AG04450 (cell line): ENCODE measurements at regions not wholly inside any gene's neighbourhood (a gene's known extent, or its start where the extent isn't known, plus 50 kb on each side); places are given as distances from the start of the nearest gene placed in this dataset.
"Not testable (repeated sequence)": the region's sequence is repeated elsewhere in the genome, so short reads cannot be mapped to it uniquely, and the experiment has no call there.

Experiments
- CTCF ChIA-PET: fragments of 300-600, 350-600 bp; formaldehyde crosslinking; extraction: SDS; loops from one replicate; lab custom pipeline; 2022; ENCODE audit warnings: antibody characterized with exemption, inconsistent platforms; lab: Charles Lee
- POLR2A ChIA-PET: fragments of 350-600 bp; formaldehyde crosslinking; extraction: SDS; loops from one replicate; lab custom pipeline; 2021; ENCODE audit warnings: antibody characterized with exemption, inconsistent platforms; lab: Yijun Ruan, JAX
- DNase-seq: peaks from one replicate; pipeline ENCODE4 v3.0.0-alpha.2; 2011; ENCODE audit warnings: low read depth, low spot score
- H3K27ac ChIP-seq: one replicate; pipeline ENCODE4 v1.5.1; 2012; ENCODE audit warnings: low read depth, low read length, control low read depth
- H3K27me3 ChIP-seq: one replicate; pipeline ENCODE4 v1.6.0; 2012; ENCODE audit warnings: low read length; ENCODE audit not compliant: control insufficient read depth, insufficient read depth
- H3K4me3 ChIP-seq: 2 replicates; pipeline ENCODE4 v1.5.1; 2011; ENCODE audit warnings: mild to moderate bottlenecking, low read depth, low read length, control low read depth
- H3K9me3 ChIP-seq: 2 replicates; pipeline ENCODE4 v1.5.1; 2012; ENCODE audit warnings: low read length; ENCODE audit not compliant: control insufficient read depth, insufficient read depth
- CTCF ChIP-seq: IDR thresholded peaks from 2 replicates; pipeline ENCODE4 v1.5.1; 2011; ENCODE audit warnings: low read depth, low read length, control low read depth, inconsistent platforms

GRCh38 chr4:37555322-37555721 is 130.9 kb downstream of the RELL1 start:
- no peak for TF ChIP-seq CTCF
- no peak for DNase-seq
- H3K4me3 ChIP-seq, result no peak overlapping the region
- ChIA-PET CTCF (interaction anchor here (2.0 kb wide), 1 partner anchor 12 kb away, joined by 9 read pairs; no protein-coding TSS in a partner anchor), POLR2A (no interaction called here)
- no peaks in the 10 kb centered on the region for H3K9me3 ChIP-seq
- no peak overlapping the region for H3K27ac ChIP-seq
- no peaks in the 10 kb centered on the region for H3K27me3 ChIP-seq

DNA sequence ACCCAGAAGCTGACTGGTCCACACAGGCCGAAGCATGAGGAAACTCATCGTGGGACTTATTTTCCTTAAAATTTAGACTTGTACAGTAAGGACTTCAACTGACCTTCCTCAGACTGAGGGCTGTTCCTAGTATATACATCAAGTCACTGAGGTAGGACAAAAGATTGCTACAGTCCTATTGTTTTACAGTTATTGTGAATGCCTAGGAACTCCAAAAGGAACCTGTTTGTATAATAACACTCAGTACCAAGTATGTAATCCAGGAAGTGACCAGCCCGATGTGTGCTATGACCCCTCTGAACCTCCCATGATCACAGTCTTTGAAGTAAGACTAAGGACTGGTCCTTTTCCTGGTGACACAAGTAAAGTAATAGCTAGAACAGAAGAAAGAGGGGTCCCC is 136.3 kb downstream of the RELL1 start:
- H3K27me3 ChIP-seq, H3K9me3 ChIP-seq, H3K27ac ChIP-seq, POLR2A ChIA-PET, H3K4me3 ChIP-seq, DNase-seq, CTCF ChIA-PET: not testable (repeated sequence)

DNA sequence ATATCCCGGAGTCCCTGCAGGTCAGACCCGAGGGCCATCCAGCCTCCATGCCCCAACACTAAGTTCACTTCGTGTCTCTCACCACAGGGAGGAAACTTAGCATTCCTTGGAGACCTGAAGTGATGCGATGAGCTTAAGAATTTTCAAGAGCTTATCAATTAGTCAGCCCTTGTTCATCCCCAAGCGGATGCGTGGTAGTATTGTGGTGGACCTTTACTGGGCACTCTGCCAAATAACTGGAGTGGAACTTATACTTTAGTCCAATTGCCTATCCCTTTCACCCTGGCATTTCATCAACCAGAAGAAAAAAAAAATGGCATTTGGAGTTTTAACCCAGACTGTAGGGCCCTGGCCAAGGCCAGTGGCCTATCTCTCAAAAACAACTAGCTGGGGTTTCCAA is 137.1 kb downstream of the RELL1 start:
- no peak overlapping the region for H3K27ac ChIP-seq
- POLR2A ChIA-PET, result interaction anchor here (0.7 kb wide), 1 partner anchor 222 kb away, joined by 3 read pairs; no protein-coding TSS in a partner anchor
- DNase-seq, result no peak
- CTCF ChIA-PET, result no interaction called here
- H3K27me3 ChIP-seq, result no peaks in the 10 kb centered on the region
- TF ChIP-seq CTCF, result no peak
- H3K4me3 ChIP-seq, result no peak overlapping the region
- H3K9me3 ChIP-seq, result no peaks in the 10 kb centered on the region; the same call in 1 of the 2 replicates

GRCh38 chr4:37546586-37546985 is 139.6 kb downstream of the RELL1 start:
- DNase-seq, result no peak
- Histone ChIP-seq H3K27ac (no peak overlapping the region), H3K27me3 (no peaks in the 10 kb centered on the region), H3K9me3 (no peaks in the 10 kb centered on the region; the same call in 1 of the 2 replicates), H3K4me3 (no peak overlapping the region)
- ChIA-PET CTCF (no interaction called here), POLR2A (no interaction called here)
- no peak for TF ChIP-seq CTCF

DNA sequence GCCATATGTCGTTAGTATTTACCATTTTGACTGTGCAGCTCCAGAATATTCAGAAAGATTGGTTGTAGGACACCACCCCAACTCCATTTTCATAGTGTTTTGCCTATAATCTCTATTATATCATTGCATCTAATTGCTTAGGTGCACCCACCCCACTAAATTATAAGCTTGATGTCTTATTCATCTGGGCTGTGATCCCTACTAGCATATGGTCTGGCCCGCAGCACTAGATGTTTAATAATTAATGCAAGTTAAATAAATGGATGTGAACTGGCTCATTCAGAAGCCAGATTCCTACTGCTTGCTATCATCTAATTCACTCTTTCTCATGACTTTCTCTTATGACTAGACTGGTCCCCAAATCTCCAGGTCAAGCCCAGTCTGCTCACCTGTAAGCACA is 143.5 kb downstream of the RELL1 start:
- H3K27ac ChIP-seq, result no peak overlapping the region
- no peak for TF ChIP-seq CTCF
- CTCF ChIA-PET, result no interaction called here
- POLR2A ChIA-PET, result no interaction called here
- H3K4me3 ChIP-seq, result no peak overlapping the region
- H3K9me3 ChIP-seq, result no peaks in the 10 kb centered on the region; the same call in 1 of the 2 replicates
- H3K27me3 ChIP-seq, result no peaks in the 10 kb centered on the region
- no peak for DNase-seq

DNA sequence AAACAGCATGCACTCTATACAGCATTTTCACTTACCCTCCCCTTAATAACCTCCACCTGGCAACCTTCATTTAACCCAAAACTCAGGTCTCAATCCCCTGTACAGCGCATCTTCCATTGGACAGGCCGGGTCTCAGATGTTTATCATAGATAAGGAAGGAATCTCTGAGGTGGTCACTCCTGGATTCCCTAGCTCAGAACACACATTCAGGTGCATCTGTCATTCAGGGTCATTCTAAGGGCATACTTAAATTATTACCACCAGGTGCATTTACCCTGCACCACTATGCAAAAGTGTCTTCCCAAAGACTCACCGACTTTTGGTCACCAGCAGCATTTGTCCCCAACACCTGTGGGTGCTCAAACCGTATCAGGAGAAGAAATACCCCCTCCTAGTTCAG is 144.2 kb downstream of the RELL1 start:
- Histone ChIP-seq H3K4me3 (no peak overlapping the region), H3K27ac (no peak overlapping the region), H3K27me3 (no peaks in the 10 kb centered on the region), H3K9me3 (no peaks in the 10 kb centered on the region; the same call in 1 of the 2 replicates)
- ChIA-PET CTCF (no interaction called here), POLR2A (no interaction called here)
- no peak for DNase-seq
- TF ChIP-seq CTCF, result no peak
